ENCODE measurements at regions not wholly inside any gene's neighbourhood (a gene's known extent, or its start where the extent isn't known, plus 50 kb on each side); places are given as distances from the start of the nearest gene placed in this dataset.

DNA sequence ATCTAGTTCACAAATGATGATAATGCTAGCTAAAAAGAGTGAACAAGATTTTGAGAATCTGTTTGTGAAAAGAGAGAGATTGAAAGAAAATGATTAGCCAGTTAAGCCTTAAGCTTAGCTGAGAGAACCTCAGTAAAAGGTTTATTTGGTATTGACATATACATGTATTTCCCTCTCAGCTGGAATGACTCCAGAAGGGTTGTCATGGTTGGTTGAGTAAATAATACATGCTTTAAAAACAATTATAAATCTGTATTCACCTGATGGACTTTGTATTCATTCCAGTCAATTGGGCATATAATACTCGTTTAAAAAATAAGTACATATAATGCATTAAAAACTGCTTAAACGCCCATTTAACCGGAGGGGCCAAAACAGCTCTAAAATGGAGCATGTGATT, 181.4 kb downstream of the GRB14 start:
- POLR2A ChIA-PET: no interaction called here
- Histone ChIP-seq H3K27me3 (ENCODE audit: control insufficient read depth in 2 of 2, insufficient read depth in 2 of 2, low read length in 2 of 2) (no peaks in the 10 kb centered on the region), H3K9ac (replicated peaks; ENCODE audit: extremely low read depth, insufficient read depth, low read length) (no peak overlapping the region), H3K9me3 (replicated peaks; ENCODE audit: control insufficient read depth, insufficient read depth, low read length) (no peaks in the 10 kb centered on the region), H3K4me3 (replicated peaks in 1 of 3; ENCODE audit: insufficient read depth in 1 of 3, low read depth in 1 of 3, low read length in 3 of 3) (no peak overlapping the region), H3K36me3 (ENCODE audit: control insufficient read depth in 2 of 2, extremely low read depth in 1 of 2, insufficient read depth in 2 of 2, low read length in 2 of 2) (no peaks in the 10 kb centered on the region), H3K79me2 (ENCODE audit: control insufficient read depth, insufficient read depth, low read length) (no peaks in the 10 kb centered on the region), H2AFZ (ENCODE audit: low read depth, low read length) (no peak overlapping the region), H3K4me1 (ENCODE audit: control insufficient read depth, extremely low read depth, insufficient read depth, low read length) (no peaks in the 10 kb centered on the region), H4K20me1 (replicated peaks; ENCODE audit: control insufficient read depth, extremely low read depth, insufficient read depth, low read length) (no peaks in the 10 kb centered on the region), H3K27ac (ENCODE audit: insufficient read depth, low read depth, low read length) (no peak overlapping the region), H3K4me2 (ENCODE audit: insufficient read depth, low read length) (no peak overlapping the region), H3K9me1 (replicated peaks; ENCODE audit: control insufficient read depth, extremely low read depth, insufficient read depth, low read length) (no peaks in the 10 kb centered on the region)
- FAIRE-seq (no peak), DNase-seq (ENCODE audit: low read depth, low spot score) (no peak)
- CTCF ChIA-PET: interaction anchor here (0.7 to 2.1 kb wide), 5 partner anchors 8 to 98 kb away, joined by 3 to 8 read pairs (median 3); no protein-coding TSS in a partner anchor
- no TSS peak for BruUV-seq (replicated peaks)
- TF ChIP-seq, protein P1, sequence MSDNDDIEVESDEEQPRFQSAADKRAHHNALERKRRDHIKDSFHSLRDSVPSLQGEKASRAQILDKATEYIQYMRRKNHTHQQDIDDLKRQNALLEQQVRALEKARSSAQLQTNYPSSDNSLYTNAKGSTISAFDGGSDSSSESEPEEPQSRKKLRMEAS (IDR thresholded peaks at IDR 0.05; ENCODE audit: insufficient read depth, insufficient read length): no peak
- no peak for TF ChIP-seq JUN (IDR thresholded peaks at IDR 0.05; ENCODE audit: borderline replicate concordance, insufficient read depth, insufficient read length, low read depth)
- no peak for TF ChIP-seq POLR2A (IDR thresholded peaks at IDR 0.05; ENCODE audit: low read depth, low read length)
- TF ChIP-seq GATA2 (IDR thresholded peaks at IDR 0.05; ENCODE audit: insufficient read depth, insufficient read length, low read depth, low read length): no peak
- TF ChIP-seq FOS (IDR thresholded peaks at IDR 0.05; ENCODE audit: borderline replicate concordance, insufficient read depth, low read length): no peak
- no peak for TF ChIP-seq POLR2AphosphoS5 (IDR thresholded peaks at IDR 0.05; ENCODE audit: insufficient read depth, low read depth, low read length)
- TF ChIP-seq EZH2 (IDR thresholded peaks at IDR 0.05; ENCODE audit: borderline replicate concordance, low read depth, low read length, severe bottlenecking): no peak
- TF ChIP-seq CTCF (IDR thresholded peaks at IDR 0.05; ENCODE audit: extremely low read depth in 1 of 2, insufficient read depth in 1 of 2, low read depth in 1 of 2, low read length in 2 of 2): no peak
- TF ChIP-seq MYC (IDR thresholded peaks at IDR 0.05; ENCODE audit: low read depth, low read length): no peak
- dilution Hi-C loops (cut with MboI; ENCODE audit: extremely low pct_ligation_motif_present, low sequenced_read_pairs) (no loop called here), intact Hi-C loops (cut with micrococcal nuclease) (no loop called here)

All from endothelial cell of umbilical vein (primary cell).